WTC11 (cell line): ENCODE measurements at regions not wholly inside any gene's neighbourhood (a gene's known extent, or its start where the extent isn't known, plus 50 kb on each side); places are given as distances from the start of the nearest gene placed in this dataset.

Experiments used
- ATAC-seq: fragments of 200-7000 bp; cut with Tn5 transposase; 2 replicates; pipeline ENCODE4 v1.10.0; 2021; ENCODE audit warnings: mild to moderate bottlenecking, moderate library complexity
- CTCF ChIA-PET: fragments of 300-600 bp; sonication (Branson Sonifier 250); formaldehyde crosslinking; loops from one replicate; lab custom pipeline; 2021; ENCODE audit warnings: antibody characterized with exemption; lab: Charles Lee
- POLR2A ChIA-PET: fragments of 350-600 bp; sonication (Branson Sonifier 250); formaldehyde crosslinking; loops from one replicate; lab custom pipeline; 2021; ENCODE audit warnings: antibody characterized with exemption; lab: Charles Lee
- DNase-seq: peaks from one replicate; pipeline ENCODE4 v3.0.0; 2021; ENCODE audit warnings: low spot score
- H3K27ac Mint-ChIP-seq: 2 replicates; pipeline ENCODE4 v1.8.0; 2021; ENCODE audit warnings: mixed read lengths
- H3K27me3 Mint-ChIP-seq: 2 replicates; pipeline ENCODE4 v1.8.0; 2021; ENCODE audit warnings: low read depth, mild to moderate bottlenecking, moderate library complexity, mixed read lengths
- H3K36me3 Mint-ChIP-seq: 2 replicates; pipeline ENCODE4 v1.8.0; 2021; ENCODE audit warnings: mixed read lengths
- H3K4me1 Mint-ChIP-seq: 2 replicates; pipeline ENCODE4 v1.8.0; 2022; ENCODE audit warnings: mixed read lengths
- H3K4me3 Mint-ChIP-seq: 2 replicates; pipeline ENCODE4 v1.8.0; 2021; ENCODE audit warnings: mild to moderate bottlenecking, moderate library complexity, mixed read lengths
- H3K9me3 Mint-ChIP-seq: 2 replicates; pipeline ENCODE4 v1.8.0; 2021; ENCODE audit warnings: mixed read lengths
- ELF4 ChIP-seq: sonication (generic); formaldehyde crosslinking; IDR thresholded peaks from 2 replicates; pipeline ENCODE4 v1.8.1; 2022; ENCODE audit warnings: low read depth, mild to moderate bottlenecking, moderate library complexity, missing genetic modification reagents
- EMX1 ChIP-seq: fragments of 250-450 bp; sonication (Bioruptor Pico); IDR thresholded peaks from 2 replicates; pipeline ENCODE4 v1.8.0; 2021; ENCODE audit warnings: mild to moderate bottlenecking
- HMGA2 ChIP-seq: fragments of 250-450 bp; sonication (Bioruptor Pico); IDR thresholded peaks from 2 replicates; pipeline ENCODE4 v1.4.0; 2021; ENCODE audit warnings: mild to moderate bottlenecking, moderate library complexity
- JAZF1 ChIP-seq: fragments of 250-450 bp; sonication (Bioruptor Pico); IDR thresholded peaks from 2 replicates; pipeline ENCODE4 v1.9.0; 2021; ENCODE audit warnings: moderate library complexity, mild to moderate bottlenecking, inconsistent platforms
- MXD4 ChIP-seq: fragments of 250-450 bp; sonication (Bioruptor Pico); IDR thresholded peaks from 2 replicates; pipeline ENCODE4 v1.8.0; 2021; ENCODE audit warnings: mild to moderate bottlenecking, moderate library complexity, borderline replicate concordance
- NFATC4 ChIP-seq: fragments of 250-450 bp; sonication (Bioruptor Pico); IDR thresholded peaks from 2 replicates; pipeline ENCODE4 v1.9.0; 2021; ENCODE audit warnings: mild to moderate bottlenecking
- NR2C2 ChIP-seq: sonication (generic); formaldehyde crosslinking; IDR thresholded peaks from 2 replicates; pipeline ENCODE4 v1.8.0; 2022; ENCODE audit warnings: mild to moderate bottlenecking, missing genetic modification reagents
- OVOL2 ChIP-seq: fragments of 250-450 bp; sonication (Bioruptor Pico); IDR thresholded peaks from 2 replicates; pipeline ENCODE4 v1.9.0; 2021; ENCODE audit warnings: mild to moderate bottlenecking, borderline replicate concordance
- SMAD4 ChIP-seq: sonication (generic); formaldehyde crosslinking; IDR thresholded peaks from 2 replicates; pipeline ENCODE4 v1.8.0; 2022; ENCODE audit warnings: mild to moderate bottlenecking, missing genetic modification reagents
- SP1 ChIP-seq: sonication (generic); formaldehyde crosslinking; conservative IDR thresholded peaks from 2 replicates; pipeline ENCODE4 v1.8.1; 2022; ENCODE audit warnings: missing genetic modification reagents
- ZNF423 ChIP-seq: fragments of 250-450 bp; sonication (Bioruptor Pico); IDR thresholded peaks from 2 replicates; pipeline ENCODE4 v2.1.2; 2022; ENCODE audit warnings: mild to moderate bottlenecking, moderate library complexity
- TF ChIP-seq, protein P1 (sequence below): sonication (generic); formaldehyde crosslinking; IDR thresholded peaks from 2 replicates; pipeline ENCODE4 v1.8.0; 2023; ENCODE audit warnings: missing genetic modification reagents
- TF ChIP-seq, protein P2 (sequence below): sonication (generic); formaldehyde crosslinking; IDR thresholded peaks from 2 replicates; pipeline ENCODE4 v1.8.0; 2022; ENCODE audit warnings: missing genetic modification reagents
- TF ChIP-seq, protein P3 (sequence below): sonication (generic); formaldehyde crosslinking; IDR thresholded peaks from 2 replicates; pipeline ENCODE4 v1.8.1; 2022; ENCODE audit warnings: missing genetic modification reagents, borderline replicate concordance
- TF ChIP-seq, protein P4 (sequence below): fragments of 250-450 bp; sonication (Bioruptor Pico); IDR thresholded peaks from 2 replicates; pipeline ENCODE4 v1.9.0; 2021; ENCODE audit warnings: moderate library complexity, mild to moderate bottlenecking, inconsistent platforms, borderline replicate concordance
- TF ChIP-seq, protein P5 (sequence below): sonication (generic); formaldehyde crosslinking; conservative IDR thresholded peaks from 2 replicates; pipeline ENCODE4 v1.8.1; 2023; ENCODE audit warnings: mild to moderate bottlenecking, low read depth, missing genetic modification reagents, moderate library complexity
- TF ChIP-seq, protein P6 (sequence below): sonication (generic); formaldehyde crosslinking; IDR thresholded peaks from 2 replicates; pipeline ENCODE4 v1.8.1; 2023; ENCODE audit warnings: mild to moderate bottlenecking, missing genetic modification reagents, moderate library complexity
- TF ChIP-seq, protein P7 (sequence below): fragments of 250-450 bp; sonication (Bioruptor Pico); IDR thresholded peaks from 2 replicates; pipeline ENCODE4 v1.8.0; 2021; ENCODE audit warnings: mild to moderate bottlenecking
- TF ChIP-seq, protein P8 (sequence below): sonication (generic); formaldehyde crosslinking; IDR thresholded peaks from 2 replicates; pipeline ENCODE4 v1.8.0; 2023; ENCODE audit warnings: mild to moderate bottlenecking, missing genetic modification reagents

DNA sequence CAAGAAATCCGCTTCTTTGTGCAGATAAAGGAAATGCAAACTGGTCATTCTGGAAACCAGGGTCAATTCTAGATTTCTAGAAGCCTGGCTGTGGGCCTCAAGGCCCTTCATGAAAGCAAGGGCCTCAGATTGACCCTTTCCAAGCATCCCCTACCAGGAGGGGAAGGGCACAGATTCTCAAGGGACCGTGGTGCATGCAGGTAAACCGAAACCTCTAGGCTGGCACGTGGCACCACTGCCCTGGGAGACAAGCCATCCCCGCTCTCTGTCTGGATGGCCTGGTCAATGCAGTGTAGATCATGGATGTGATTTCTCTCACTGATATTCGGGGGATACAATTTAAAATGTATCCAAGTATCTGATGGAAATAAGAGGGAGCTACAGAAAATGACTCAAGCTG lies 69.4 kb downstream of the TOMM20 start:
- peaks cover 58% of the 10 kb centered on the region for H3K4me1 Mint-ChIP-seq
- H3K27ac Mint-ChIP-seq = peak overlapping the region; percentile 19
- peaks cover 4% of the 10 kb centered on the region for H3K9me3 Mint-ChIP-seq
- H3K27me3 Mint-ChIP-seq = no peaks in the 10 kb centered on the region
- TF ChIP-seq, protein P1, sequence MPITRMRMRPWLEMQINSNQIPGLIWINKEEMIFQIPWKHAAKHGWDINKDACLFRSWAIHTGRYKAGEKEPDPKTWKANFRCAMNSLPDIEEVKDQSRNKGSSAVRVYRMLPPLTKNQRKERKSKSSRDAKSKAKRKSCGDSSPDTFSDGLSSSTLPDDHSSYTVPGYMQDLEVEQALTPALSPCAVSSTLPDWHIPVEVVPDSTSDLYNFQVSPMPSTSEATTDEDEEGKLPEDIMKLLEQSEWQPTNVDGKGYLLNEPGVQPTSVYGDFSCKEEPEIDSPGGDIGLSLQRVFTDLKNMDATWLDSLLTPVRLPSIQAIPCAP (CRISPR knock-in tag) = no peak
- no peak for TF ChIP-seq HMGA2 (CRISPR knock-in tag)
- TF ChIP-seq, protein P2, sequence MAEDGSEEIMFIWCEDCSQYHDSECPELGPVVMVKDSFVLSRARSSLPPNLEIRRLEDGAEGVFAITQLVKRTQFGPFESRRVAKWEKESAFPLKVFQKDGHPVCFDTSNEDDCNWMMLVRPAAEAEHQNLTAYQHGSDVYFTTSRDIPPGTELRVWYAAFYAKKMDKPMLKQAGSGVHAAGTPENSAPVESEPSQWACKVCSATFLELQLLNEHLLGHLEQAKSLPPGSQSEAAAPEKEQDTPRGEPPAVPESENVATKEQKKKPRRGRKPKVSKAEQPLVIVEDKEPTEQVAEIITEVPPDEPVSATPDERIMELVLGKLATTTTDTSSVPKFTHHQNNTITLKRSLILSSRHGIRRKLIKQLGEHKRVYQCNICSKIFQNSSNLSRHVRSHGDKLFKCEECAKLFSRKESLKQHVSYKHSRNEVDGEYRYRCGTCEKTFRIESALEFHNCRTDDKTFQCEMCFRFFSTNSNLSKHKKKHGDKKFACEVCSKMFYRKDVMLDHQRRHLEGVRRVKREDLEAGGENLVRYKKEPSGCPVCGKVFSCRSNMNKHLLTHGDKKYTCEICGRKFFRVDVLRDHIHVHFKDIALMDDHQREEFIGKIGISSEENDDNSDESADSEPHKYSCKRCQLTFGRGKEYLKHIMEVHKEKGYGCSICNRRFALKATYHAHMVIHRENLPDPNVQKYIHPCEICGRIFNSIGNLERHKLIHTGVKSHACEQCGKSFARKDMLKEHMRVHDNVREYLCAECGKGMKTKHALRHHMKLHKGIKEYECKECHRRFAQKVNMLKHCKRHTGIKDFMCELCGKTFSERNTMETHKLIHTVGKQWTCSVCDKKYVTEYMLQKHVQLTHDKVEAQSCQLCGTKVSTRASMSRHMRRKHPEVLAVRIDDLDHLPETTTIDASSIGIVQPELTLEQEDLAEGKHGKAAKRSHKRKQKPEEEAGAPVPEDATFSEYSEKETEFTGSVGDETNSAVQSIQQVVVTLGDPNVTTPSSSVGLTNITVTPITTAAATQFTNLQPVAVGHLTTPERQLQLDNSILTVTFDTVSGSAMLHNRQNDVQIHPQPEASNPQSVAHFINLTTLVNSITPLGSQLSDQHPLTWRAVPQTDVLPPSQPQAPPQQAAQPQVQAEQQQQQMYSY = no peak
- TF ChIP-seq, protein P3, sequence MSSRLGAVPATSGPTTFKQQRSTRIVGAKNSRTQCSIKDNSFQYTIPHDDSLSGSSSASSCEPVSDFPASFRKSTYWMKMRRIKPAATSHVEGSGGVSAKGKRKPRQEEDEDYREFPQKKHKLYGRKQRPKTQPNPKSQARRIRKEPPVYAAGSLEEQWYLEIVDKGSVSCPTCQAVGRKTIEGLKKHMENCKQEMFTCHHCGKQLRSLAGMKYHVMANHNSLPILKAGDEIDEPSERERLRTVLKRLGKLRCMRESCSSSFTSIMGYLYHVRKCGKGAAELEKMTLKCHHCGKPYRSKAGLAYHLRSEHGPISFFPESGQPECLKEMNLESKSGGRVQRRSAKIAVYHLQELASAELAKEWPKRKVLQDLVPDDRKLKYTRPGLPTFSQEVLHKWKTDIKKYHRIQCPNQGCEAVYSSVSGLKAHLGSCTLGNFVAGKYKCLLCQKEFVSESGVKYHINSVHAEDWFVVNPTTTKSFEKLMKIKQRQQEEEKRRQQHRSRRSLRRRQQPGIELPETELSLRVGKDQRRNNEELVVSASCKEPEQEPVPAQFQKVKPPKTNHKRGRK (CRISPR knock-in tag) = no peak
- TF ChIP-seq, protein P4, sequence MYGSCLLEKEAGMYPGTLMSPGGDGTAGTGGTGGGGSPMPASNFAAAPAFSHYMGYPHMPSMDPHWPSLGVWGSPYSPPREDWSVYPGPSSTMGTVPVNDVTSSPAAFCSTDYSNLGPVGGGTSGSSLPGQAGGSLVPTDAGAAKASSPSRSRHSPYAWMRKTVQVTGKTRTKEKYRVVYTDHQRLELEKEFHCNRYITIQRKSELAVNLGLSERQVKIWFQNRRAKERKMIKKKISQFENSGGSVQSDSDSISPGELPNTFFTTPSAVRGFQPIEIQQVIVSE (CRISPR knock-in tag) = no peak
- no peak for TF ChIP-seq SP1 (CRISPR knock-in tag)
- TF ChIP-seq ELF4 (CRISPR knock-in tag) = no peak
- no peak overlapping the region for H3K4me3 Mint-ChIP-seq
- ChIA-PET CTCF (interaction anchor here (2.4 kb wide), 1 partner anchor 24 kb away, joined by 9 read pairs; no protein-coding TSS in a partner anchor), POLR2A (no interaction called here)
- ATAC-seq (no peak), DNase-seq (no peak)
- H3K36me3 Mint-ChIP-seq = no peaks in the 10 kb centered on the region

DNA sequence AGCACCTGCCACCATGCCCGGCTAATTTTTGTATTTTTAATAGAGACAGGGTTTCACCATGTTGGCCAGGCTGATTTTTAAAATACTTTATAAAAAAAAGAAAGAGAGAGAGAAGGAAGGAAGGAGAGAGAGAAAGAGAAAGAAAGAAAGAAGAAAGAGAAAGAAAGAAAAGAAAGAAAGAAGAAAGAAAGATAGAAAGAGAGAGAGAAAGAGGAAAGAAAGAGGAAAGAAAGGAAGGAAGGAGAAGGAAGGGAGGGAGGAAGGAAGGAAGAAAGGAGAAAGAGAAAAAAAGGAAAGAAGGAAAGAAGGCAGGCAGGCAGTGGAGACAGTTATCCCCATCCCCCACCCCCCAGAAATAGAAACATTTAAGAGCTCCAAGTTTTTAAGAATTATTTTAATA lies 69.9 kb downstream of the TOMM20 start:
- no peak for ATAC-seq
- Mint-ChIP-seq H3K4me1 (peaks cover 58% of the 10 kb centered on the region), H3K27ac (no peak overlapping the region), H3K27me3 (no peaks in the 10 kb centered on the region), H3K9me3 (peaks cover 4% of the 10 kb centered on the region), H3K36me3 (no peaks in the 10 kb centered on the region), H3K4me3 (no peak overlapping the region)
- CTCF ChIA-PET = no interaction called here
- DNase-seq = no peak
- POLR2A ChIA-PET = no interaction called here
- TF ChIP-seq NR2C2 (no peak), NFATC4 (no peak), EMX1 (CRISPR knock-in tag) (no peak), MXD4 (no peak), SMAD4 (CRISPR knock-in tag) (no peak), OVOL2 (no peak), ZNF423 (no peak), JAZF1 (CRISPR knock-in tag) (no peak)
- TF ChIP-seq, protein P5, sequence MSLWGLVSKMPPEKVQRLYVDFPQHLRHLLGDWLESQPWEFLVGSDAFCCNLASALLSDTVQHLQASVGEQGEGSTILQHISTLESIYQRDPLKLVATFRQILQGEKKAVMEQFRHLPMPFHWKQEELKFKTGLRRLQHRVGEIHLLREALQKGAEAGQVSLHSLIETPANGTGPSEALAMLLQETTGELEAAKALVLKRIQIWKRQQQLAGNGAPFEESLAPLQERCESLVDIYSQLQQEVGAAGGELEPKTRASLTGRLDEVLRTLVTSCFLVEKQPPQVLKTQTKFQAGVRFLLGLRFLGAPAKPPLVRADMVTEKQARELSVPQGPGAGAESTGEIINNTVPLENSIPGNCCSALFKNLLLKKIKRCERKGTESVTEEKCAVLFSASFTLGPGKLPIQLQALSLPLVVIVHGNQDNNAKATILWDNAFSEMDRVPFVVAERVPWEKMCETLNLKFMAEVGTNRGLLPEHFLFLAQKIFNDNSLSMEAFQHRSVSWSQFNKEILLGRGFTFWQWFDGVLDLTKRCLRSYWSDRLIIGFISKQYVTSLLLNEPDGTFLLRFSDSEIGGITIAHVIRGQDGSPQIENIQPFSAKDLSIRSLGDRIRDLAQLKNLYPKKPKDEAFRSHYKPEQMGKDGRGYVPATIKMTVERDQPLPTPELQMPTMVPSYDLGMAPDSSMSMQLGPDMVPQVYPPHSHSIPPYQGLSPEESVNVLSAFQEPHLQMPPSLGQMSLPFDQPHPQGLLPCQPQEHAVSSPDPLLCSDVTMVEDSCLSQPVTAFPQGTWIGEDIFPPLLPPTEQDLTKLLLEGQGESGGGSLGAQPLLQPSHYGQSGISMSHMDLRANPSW (CRISPR knock-in tag) = no peak
- TF ChIP-seq, protein P6, sequence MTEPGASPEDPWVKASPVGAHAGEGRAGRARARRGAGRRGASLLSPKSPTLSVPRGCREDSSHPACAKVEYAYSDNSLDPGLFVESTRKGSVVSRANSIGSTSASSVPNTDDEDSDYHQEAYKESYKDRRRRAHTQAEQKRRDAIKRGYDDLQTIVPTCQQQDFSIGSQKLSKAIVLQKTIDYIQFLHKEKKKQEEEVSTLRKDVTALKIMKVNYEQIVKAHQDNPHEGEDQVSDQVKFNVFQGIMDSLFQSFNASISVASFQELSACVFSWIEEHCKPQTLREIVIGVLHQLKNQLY (CRISPR knock-in tag) = no peak
- TF ChIP-seq, protein P7, sequence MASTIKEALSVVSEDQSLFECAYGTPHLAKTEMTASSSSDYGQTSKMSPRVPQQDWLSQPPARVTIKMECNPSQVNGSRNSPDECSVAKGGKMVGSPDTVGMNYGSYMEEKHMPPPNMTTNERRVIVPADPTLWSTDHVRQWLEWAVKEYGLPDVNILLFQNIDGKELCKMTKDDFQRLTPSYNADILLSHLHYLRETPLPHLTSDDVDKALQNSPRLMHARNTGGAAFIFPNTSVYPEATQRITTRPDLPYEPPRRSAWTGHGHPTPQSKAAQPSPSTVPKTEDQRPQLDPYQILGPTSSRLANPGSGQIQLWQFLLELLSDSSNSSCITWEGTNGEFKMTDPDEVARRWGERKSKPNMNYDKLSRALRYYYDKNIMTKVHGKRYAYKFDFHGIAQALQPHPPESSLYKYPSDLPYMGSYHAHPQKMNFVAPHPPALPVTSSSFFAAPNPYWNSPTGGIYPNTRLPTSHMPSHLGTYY (CRISPR knock-in tag) = no peak
- TF ChIP-seq, protein P4 (CRISPR knock-in tag) = no peak
- TF ChIP-seq, protein P8, sequence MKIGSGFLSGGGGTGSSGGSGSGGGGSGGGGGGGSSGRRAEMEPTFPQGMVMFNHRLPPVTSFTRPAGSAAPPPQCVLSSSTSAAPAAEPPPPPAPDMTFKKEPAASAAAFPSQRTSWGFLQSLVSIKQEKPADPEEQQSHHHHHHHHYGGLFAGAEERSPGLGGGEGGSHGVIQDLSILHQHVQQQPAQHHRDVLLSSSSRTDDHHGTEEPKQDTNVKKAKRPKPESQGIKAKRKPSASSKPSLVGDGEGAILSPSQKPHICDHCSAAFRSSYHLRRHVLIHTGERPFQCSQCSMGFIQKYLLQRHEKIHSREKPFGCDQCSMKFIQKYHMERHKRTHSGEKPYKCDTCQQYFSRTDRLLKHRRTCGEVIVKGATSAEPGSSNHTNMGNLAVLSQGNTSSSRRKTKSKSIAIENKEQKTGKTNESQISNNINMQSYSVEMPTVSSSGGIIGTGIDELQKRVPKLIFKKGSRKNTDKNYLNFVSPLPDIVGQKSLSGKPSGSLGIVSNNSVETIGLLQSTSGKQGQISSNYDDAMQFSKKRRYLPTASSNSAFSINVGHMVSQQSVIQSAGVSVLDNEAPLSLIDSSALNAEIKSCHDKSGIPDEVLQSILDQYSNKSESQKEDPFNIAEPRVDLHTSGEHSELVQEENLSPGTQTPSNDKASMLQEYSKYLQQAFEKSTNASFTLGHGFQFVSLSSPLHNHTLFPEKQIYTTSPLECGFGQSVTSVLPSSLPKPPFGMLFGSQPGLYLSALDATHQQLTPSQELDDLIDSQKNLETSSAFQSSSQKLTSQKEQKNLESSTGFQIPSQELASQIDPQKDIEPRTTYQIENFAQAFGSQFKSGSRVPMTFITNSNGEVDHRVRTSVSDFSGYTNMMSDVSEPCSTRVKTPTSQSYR (CRISPR knock-in tag) = no peak
